Activated B cell treated with CpG ODN at 0.5 μM for 24 hours (primary cell): ENCODE measurements at regions not wholly inside any gene's neighbourhood (a gene's known extent, or its start where the extent isn't known, plus 50 kb on each side); places are given as distances from the start of the nearest gene placed in this dataset.

Experiments
- ATAC-seq: fragments of 200-7000 bp; cut with Tn5 transposase; one replicate; pipeline ENCODE4 v1.10.0; 2021; ENCODE audit warnings: low read depth, mild to moderate bottlenecking, moderate library complexity
- CTCF ChIA-PET: fragments of 350-600 bp; sonication (Branson Sonifier 250); formaldehyde crosslinking; loops from one replicate; lab custom pipeline; 2021; ENCODE audit warnings: antibody characterized with exemption; lab: Charles Lee
- POLR2A ChIA-PET: fragments of 350-600 bp; sonication (Branson Sonifier 250); formaldehyde crosslinking; loops from one replicate; lab custom pipeline; 2021; ENCODE audit warnings: antibody characterized with exemption; lab: Charles Lee
- DNase-seq: peaks from one replicate; pipeline ENCODE4 v3.0.0; 2022
- H3K27ac Mint-ChIP-seq: one replicate; pipeline ENCODE4 v1.8.0; 2020; ENCODE audit warnings: mixed read lengths
- H3K27me3 Mint-ChIP-seq: one replicate; pipeline ENCODE4 v1.8.0; 2021; ENCODE audit warnings: mixed read lengths
- H3K36me3 Mint-ChIP-seq: one replicate; pipeline ENCODE4 v1.8.0; 2021; ENCODE audit warnings: low read depth, mixed read lengths
- H3K4me1 Mint-ChIP-seq: one replicate; pipeline ENCODE4 v1.8.0; 2021; ENCODE audit warnings: mixed read lengths
- H3K4me3 Mint-ChIP-seq: one replicate; pipeline ENCODE4 v1.8.0; 2020; ENCODE audit warnings: mild to moderate bottlenecking, mixed read lengths
- H3K9me3 Mint-ChIP-seq: one replicate; pipeline ENCODE4 v1.8.0; 2020; ENCODE audit warnings: mixed read lengths
- intact Hi-C: fragments of 100-400 bp; cut with micrococcal nuclease; formaldehyde crosslinking; loops from one replicate; pipeline ENCODE4 v1.15.1; 2024
- TF ChIP-seq, protein P1 (sequence below): fragments of 200-600 bp; IDR thresholded peaks from one replicate; pipeline ENCODE4 v1.8.0; 2022; ENCODE audit warnings: antibody characterized with exemption, mild to moderate bottlenecking

DNA sequence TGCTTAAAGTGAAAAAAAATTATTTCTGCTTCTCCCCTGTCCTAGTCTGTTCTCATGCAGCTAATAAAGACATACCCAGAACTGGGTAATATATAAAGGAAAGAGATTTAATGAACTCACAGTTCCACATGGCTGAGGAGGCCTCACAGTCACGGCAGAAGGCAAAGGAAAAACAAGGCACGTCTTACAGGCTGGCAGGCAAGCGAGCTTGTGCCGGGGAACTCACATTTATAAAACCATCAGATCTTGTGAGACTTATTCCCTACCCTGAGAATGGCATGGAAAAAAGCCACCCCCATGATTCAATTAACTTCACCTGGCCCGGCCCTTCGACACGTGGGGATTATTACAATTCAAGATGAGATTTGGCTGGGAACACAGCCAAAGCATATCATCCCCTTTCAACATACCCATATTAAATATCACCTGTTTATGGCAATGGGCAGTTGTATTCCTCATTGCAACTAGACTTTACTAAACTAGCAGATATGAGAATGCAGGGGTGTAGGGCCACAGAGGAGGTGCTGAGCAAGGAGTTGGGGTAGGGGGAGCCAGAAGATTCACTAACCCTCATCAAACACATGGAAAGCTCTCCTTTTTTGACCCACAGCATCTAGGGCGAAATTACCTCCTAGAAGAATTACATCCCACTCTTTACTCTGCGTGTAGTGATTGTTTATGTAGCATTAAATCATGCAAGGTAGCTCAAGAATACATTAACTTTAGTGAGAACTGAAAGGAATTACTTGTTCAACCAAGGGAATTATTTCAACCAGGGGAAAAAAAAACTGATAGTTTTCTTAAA, 183.3 kb upstream of the DOK6 start:
- CTCF ChIA-PET = no interaction called here
- H3K27ac Mint-ChIP-seq = no peak overlapping the region
- no peaks in the 10 kb centered on the region for H3K4me1 Mint-ChIP-seq
- peaks cover 5% of the 10 kb centered on the region for H3K9me3 Mint-ChIP-seq
- DNase-seq (no peak), ATAC-seq (no peak)
- intact Hi-C loops = loop anchor here (10.0 kb wide), 2 partner anchors 57 to 63 kb away; no protein-coding TSS in a partner anchor
- no peaks in the 10 kb centered on the region for H3K36me3 Mint-ChIP-seq
- POLR2A ChIA-PET = no interaction called here
- TF ChIP-seq, protein P1, sequence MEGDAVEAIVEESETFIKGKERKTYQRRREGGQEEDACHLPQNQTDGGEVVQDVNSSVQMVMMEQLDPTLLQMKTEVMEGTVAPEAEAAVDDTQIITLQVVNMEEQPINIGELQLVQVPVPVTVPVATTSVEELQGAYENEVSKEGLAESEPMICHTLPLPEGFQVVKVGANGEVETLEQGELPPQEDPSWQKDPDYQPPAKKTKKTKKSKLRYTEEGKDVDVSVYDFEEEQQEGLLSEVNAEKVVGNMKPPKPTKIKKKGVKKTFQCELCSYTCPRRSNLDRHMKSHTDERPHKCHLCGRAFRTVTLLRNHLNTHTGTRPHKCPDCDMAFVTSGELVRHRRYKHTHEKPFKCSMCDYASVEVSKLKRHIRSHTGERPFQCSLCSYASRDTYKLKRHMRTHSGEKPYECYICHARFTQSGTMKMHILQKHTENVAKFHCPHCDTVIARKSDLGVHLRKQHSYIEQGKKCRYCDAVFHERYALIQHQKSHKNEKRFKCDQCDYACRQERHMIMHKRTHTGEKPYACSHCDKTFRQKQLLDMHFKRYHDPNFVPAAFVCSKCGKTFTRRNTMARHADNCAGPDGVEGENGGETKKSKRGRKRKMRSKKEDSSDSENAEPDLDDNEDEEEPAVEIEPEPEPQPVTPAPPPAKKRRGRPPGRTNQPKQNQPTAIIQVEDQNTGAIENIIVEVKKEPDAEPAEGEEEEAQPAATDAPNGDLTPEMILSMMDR = no peak
- no peak overlapping the region for H3K4me3 Mint-ChIP-seq
- H3K27me3 Mint-ChIP-seq = no peaks in the 10 kb centered on the region

GRCh38 chr18:69220529-69220928, 180.2 kb upstream of the DOK6 start:
- Mint-ChIP-seq H3K4me1 (no peaks in the 10 kb centered on the region), H3K27me3 (no peaks in the 10 kb centered on the region), H3K4me3 (no peak overlapping the region), H3K36me3 (no peaks in the 10 kb centered on the region), H3K27ac (no peak overlapping the region), H3K9me3 (peaks cover 5% of the 10 kb centered on the region)
- CTCF ChIA-PET = no interaction called here
- ATAC-seq = no peak
- intact Hi-C loops = no loop called here
- no peak for DNase-seq
- POLR2A ChIA-PET = no interaction called here
- TF ChIP-seq, protein P1 = no peak

GRCh38 chr18:69222089-69222488, 178.6 kb upstream of the DOK6 start:
- Mint-ChIP-seq H3K4me3 (no peak overlapping the region), H3K36me3 (no peaks in the 10 kb centered on the region), H3K27me3 (no peaks in the 10 kb centered on the region), H3K4me1 (no peaks in the 10 kb centered on the region), H3K9me3 (peaks cover 5% of the 10 kb centered on the region), H3K27ac (no peak overlapping the region)
- TF ChIP-seq, protein P1 = no peak
- intact Hi-C loops = no loop called here
- no peak for ATAC-seq
- ChIA-PET POLR2A (no interaction called here), CTCF (no interaction called here)
- DNase-seq = no peak

DNA sequence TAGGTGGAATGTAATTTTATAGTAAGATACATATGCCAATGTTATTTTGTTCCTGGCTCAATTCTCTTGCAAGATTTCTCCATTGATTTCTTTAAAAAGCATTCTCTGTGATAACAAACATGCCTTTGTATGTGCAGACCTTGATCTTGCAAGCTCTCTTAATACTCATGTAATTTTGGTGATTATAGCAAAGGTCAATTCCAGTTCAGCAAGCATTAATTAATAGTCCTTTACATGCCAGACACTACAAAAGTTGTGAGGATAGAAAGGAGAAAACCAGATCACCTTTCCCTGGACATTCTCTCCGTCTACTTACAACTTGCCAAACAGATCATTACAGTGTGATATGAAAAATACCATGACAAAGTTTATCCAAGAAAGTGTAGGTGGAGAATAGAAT, 173.7 kb upstream of the DOK6 start:
- Mint-ChIP-seq H3K9me3 (peaks cover 5% of the 10 kb centered on the region), H3K4me3 (no peak overlapping the region), H3K36me3 (no peaks in the 10 kb centered on the region), H3K27ac (no peak overlapping the region), H3K4me1 (no peaks in the 10 kb centered on the region), H3K27me3 (no peaks in the 10 kb centered on the region)
- TF ChIP-seq, protein P1 = no peak
- DNase-seq (no peak), ATAC-seq (no peak)
- ChIA-PET POLR2A (no interaction called here), CTCF (no interaction called here)
- intact Hi-C loops = no loop called here

DNA sequence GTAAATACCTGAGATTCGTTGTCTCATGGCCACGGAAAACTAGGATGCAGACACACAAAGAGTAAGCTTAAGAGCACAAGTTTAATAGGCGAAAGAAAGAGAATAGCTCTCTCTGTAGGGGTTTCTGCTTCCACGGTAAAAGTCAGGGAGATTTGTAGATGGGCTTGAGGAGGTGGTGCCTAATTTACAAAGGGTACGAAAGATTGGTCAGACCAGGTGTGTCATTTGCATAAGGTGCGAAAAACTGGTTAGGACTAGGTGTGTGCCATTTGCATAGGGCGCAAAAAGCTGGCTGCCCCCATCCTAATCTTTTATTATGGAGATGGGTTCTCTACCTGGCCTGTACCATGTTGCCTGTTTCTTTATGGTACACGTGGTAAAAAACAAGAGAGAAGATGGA, 170.5 kb upstream of the DOK6 start:
- intact Hi-C loops = no loop called here
- Mint-ChIP-seq H3K27ac (no peak overlapping the region), H3K27me3 (no peaks in the 10 kb centered on the region), H3K36me3 (no peaks in the 10 kb centered on the region), H3K4me1 (no peaks in the 10 kb centered on the region), H3K9me3 (peaks cover 2% of the 10 kb centered on the region), H3K4me3 (no peak overlapping the region)
- ChIA-PET POLR2A (no interaction called here), CTCF (no interaction called here)
- TF ChIP-seq, protein P1 = no peak
- ATAC-seq (no peak), DNase-seq (no peak)
